GM18951 (cell line): ENCODE measurements at regions not wholly inside any gene's neighbourhood (a gene's known extent, or its start where the extent isn't known, plus 50 kb on each side); places are given as distances from the start of the nearest gene placed in this dataset.

Source experiments
- POLR2A ChIP-seq: IDR thresholded peaks from 4 replicates; pipeline ENCODE4 v1.6.1; 2011; ENCODE audit warnings: mild to moderate bottlenecking; ENCODE audit not compliant: insufficient read length, insufficient read depth; ENCODE audit errors: extremely low read depth
- in situ Hi-C: fragments of 300-500 bp; cut with MboI; formaldehyde crosslinking; loops from one replicate; pipeline ENCODE4 v1.12.0; 2022; ENCODE audit warnings: low sequenced_read_pairs, mixed read lengths, inconsistent platforms; ENCODE audit not compliant: unreplicated experiment

- in situ Hi-C loops, result no loop called here
- TF ChIP-seq POLR2A, result no peak
Measured at GRCh38 chr13:50071379-50071778, 56.1 kb downstream of the KCNRG start.

- TF ChIP-seq POLR2A, result no peak
- in situ Hi-C loops, result no loop called here
Measured at GRCh38 chr13:50072676-50073075, 57.4 kb downstream of the KCNRG start.

DNA sequence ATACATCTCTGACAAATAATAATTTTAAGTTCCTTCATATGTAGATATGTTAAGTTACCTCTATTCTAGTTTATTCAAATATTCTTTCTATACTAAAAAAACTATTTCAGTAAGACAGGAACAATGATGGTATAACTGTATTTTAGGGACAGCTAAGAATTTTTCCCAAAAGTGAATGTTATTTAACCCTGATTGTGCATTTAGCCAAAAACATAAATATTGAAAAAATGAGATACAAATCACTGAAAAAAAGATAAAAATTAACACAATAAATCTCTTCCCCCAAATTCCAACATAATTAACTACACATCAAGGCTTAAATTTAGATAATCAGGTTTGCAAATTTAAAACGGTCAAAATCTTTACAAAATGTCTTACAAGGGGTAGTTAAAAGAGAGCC, 58.1 kb downstream of the KCNRG start:
- in situ Hi-C loops, result no loop called here
- no peak for TF ChIP-seq POLR2A

DNA sequence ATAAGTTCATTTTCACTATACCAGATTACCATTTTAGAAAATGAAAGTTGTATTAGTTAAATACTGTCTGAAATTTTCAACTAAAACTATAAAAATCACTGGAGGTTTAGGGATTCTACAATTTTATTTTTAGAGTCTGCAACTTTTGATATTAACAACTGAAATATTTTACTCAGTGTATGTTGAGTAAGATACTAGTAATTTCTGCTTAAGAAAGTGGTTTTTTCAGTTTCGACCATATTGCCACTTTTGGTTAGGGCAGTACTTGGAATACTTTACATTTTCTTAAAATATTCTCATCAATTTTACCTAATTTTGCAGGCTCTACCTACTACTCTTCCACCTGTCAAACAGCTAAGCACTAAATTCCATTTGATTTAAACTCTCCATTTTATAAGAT, 59.6 kb downstream of the KCNRG start:
- no peak for TF ChIP-seq POLR2A
- in situ Hi-C loops, result no loop called here

DNA sequence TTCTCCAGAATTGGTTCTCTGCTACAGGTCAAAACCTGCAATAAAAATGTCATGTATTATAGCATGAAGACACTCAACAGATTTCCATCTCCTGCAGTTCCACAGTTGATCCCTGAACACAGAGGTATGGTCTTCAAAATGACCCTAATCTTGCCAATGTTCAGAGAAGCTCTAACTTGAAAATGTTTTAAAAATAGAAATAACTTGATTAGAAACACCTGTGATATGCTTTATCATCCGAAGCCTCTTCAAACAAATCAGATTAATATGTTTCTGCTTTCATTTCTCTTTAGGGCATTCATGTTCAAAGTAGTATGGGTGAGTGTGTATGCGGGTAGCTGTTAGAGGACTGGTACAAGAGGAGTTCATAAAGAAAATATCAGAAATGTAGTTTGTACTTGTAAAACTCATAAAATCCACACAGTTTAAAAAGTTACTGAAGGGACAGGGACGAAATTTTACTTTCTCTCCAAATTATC, 60.4 kb downstream of the KCNRG start:
- in situ Hi-C loops, result no loop called here
- TF ChIP-seq POLR2A, result no peak

DNA sequence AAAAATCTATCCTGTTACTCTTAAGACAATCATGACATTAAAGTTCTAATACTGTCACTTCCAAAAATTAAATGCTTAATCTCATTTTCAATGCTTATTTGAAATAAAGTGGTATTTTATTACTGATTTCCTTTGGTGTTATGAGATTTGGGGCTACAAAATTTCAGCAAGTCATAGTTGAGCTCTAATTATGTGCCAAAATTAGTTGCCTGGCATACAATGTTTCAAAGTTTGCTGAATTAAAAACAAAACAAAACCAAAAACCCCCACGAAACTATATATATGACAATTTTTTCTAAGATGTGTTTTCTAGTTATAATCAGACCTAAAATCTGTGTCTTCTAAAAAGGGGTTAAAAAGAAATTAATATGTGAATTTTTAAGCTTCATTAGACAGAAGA, 62.2 kb downstream of the KCNRG start:
- no peak for TF ChIP-seq POLR2A
- in situ Hi-C loops, result no loop called here

DNA sequence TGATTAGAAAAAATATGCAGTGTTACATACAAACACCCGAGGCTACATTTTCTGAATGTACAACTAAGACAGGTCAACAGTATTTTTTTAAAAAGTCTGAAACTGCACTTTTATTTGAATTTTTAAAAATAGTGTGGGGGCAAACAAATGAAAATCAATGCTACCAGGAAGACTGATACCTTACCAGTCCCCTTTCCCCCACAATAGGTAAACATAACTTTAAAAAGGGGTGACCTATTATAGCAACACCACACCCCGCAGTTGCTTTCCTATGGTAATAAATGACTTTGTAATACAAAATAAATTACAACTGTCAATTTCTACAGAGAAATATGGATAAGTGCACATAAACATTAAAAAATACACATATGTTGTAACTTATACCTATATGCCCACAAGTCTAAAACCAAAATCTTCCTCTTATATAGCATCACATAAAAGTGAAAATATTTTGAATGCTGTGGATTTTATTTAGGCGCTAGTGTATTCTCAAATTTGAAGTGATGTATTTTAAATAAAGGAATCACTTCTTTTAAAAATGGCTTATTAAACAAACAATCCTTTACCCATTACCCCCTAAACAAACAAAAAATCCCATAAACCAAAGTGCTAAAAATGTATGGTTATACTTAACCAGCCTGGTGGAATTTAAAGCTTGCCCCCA, 63.1 kb downstream of the KCNRG start:
- in situ Hi-C loops, result no loop called here
- no peak for TF ChIP-seq POLR2A

GRCh38 chr13:50078895-50079654, 63.8 kb downstream of the KCNRG start:
- in situ Hi-C loops, result no loop called here
- TF ChIP-seq POLR2A, result no peak

DNA sequence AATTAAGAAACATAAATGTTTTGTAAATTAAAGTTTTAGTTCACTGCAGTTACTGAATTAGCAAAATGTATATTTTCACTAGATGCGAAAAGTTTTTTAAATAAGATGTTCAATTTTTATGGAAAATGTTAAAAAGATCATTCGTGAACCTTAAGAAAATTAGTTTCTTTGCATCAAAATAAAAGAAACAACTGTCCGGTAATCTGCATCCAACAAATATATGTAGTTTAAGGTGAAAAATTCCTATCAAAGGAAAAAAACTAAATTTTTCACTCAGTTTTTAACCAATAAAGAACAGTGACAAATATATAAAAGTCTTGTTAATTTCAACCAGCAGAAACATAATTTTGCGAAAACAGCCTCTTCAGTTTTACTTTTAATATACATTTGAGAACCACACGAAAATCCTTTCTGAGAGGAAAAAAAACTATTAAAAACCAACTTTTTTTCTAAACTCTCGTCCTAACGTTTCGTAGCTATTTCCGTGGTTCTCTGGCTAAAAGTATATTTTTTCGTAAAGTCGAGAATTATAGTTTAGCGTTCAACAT, 64.5 kb downstream of the KCNRG start:
- no peak for TF ChIP-seq POLR2A
- in situ Hi-C loops, result no loop called here

DNA sequence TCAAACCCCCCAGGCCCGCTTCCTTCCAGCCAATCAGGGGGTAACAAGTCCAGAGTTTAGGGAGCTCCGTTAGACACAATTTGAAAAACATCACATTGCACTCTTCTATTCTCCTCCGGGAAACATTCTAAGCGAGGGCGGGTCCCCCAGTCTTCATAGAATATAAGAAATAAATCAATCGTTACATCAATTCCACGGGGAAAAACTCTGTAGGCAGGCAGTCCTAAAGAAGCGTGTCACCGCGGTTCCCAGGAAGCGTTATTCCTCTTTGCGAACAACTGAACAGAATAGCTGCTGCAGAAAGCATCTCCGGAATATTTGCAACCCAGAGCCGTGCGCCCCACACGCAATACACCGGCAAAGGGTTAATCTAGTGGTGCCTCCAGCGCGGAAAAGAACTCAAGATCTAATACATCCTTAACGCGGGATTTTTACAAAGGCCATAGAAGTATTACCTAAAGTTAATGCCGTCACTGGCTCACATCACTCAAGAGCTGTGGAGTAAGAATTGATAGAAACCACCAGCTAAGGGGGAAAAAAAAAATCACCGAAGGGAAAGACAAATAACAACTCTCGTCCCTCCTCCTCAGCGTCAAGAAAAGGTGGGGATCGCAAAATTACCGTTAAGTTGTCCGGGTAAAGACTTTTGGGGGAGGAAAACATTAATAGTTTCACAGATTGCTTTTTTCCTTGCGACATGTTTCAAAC, 65.1 kb downstream of the KCNRG start:
- in situ Hi-C loops, result no loop called here
- no peak for TF ChIP-seq POLR2A

DNA sequence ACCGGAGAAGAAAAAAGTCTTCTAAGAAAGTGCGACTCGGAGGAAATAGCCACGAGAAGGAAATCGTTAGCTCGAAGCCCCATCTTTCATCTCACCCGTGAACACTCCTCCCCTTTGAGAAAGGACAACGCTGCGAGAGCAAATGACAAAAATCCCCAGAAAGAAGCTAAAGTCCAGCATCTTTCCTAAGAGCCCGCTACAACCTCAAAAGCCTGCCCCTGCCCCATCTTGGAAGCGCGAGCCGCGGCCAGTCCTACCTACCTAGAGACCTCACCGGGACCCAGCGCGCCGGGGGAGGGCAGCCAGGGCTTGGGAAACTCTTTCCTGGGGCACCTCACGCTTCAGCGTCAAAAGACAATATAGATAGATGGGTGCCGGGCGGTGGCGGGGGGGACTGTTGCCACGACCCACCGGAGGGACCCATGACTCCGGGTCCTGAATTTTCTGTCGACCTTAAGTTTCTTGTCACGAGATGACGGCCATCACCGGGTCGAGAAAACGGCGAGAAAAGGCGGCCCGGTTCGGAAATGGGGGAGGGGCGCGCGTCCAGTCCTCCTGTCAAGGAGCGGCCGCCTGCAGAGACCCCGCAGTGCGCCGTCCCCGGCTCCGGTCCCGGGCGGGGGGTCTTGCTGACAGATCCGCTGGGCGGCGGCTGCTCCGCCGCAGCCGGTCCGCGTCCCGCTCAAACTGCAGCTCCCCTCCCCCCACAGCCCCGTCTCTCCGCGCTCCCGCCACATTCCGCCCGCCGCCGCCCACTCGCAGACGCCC, 65.9 kb downstream of the KCNRG start:
- in situ Hi-C loops, result no loop called here

GRCh38 chr13:50081679-50082425, 66.6 kb downstream of the KCNRG start:
- in situ Hi-C loops, result no loop called here
- TF ChIP-seq POLR2A, result peak; percentile 63

More for the DNA sequence above, 65.9 kb downstream of the KCNRG start:
- TF ChIP-seq POLR2A, result peak; percentile 11
